SHP77 treated with DMSO at 0.1 percent for 48 hours (cell line): ENCODE measurements at regions not wholly inside any gene's neighbourhood (a gene's known extent, or its start where the extent isn't known, plus 50 kb on each side); places are given as distances from the start of the nearest gene placed in this dataset.

ENCODE experiments used
- DNase-seq: peaks from one replicate; lab custom pipeline; 2025; lab: John Stamatoyannopoulos, UW

DNA sequence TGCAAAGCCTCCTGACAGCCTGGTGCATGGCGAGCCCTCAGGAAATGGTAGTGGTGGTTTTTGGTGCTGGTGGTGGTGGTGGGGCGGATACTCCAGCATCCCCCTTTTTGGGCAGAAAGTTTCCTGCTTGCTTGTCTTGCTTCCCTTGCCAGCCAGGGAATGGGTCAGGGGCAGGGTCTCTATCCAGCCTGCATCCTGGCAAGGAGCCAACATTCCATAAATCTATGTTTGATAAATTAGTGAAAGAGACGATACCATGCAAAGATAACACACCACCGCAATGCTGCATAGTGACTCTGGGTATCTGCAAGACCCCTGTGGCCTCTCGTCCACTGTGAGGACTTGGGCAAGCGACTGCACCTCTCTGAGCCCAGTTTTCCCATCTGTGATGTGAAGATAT lies 246.2 kb downstream of the LRFN2 start:
- no peak for DNase-seq

DNA sequence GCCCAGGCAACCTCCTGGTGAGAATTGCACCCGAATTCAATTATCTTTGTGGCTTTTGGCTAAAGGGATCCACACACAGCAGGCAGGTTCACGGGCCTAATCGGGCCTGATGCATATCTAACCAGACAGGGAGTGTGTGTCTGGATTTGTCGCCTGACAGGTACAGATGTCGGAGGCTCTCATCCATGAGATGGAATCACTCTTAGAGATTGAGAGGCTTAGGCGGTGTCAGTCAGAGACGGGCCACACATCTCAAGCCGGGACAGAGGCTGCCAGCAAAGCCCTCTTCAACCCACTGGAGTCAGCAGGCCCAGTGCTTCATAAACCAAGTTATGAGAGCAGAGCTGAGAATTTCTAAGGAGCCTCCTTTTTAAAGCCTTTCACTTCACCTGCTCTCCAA lies 247.0 kb downstream of the LRFN2 start:
- no peak for DNase-seq

DNA sequence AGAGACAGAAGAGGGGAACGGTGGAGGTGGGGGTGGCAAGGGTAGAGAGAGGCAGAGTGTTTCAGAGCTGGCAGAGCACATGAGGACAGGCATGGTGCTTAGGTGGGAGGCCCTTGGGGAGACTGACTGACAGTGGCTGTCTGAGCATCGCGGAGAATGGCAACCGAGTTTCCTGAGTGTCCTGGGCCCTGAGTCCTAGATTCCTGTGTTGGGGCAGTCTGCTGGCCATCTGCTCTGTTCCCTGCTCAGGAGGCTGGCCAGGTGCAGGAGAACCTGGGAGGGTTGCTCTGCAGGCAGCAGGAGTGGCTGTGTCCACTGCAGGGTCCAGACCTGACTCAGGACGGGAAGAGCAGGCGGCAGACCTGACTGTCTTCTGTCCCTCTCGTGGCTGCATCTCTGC lies 248.9 kb downstream of the LRFN2 start:
- DNase-seq: no peak

DNA sequence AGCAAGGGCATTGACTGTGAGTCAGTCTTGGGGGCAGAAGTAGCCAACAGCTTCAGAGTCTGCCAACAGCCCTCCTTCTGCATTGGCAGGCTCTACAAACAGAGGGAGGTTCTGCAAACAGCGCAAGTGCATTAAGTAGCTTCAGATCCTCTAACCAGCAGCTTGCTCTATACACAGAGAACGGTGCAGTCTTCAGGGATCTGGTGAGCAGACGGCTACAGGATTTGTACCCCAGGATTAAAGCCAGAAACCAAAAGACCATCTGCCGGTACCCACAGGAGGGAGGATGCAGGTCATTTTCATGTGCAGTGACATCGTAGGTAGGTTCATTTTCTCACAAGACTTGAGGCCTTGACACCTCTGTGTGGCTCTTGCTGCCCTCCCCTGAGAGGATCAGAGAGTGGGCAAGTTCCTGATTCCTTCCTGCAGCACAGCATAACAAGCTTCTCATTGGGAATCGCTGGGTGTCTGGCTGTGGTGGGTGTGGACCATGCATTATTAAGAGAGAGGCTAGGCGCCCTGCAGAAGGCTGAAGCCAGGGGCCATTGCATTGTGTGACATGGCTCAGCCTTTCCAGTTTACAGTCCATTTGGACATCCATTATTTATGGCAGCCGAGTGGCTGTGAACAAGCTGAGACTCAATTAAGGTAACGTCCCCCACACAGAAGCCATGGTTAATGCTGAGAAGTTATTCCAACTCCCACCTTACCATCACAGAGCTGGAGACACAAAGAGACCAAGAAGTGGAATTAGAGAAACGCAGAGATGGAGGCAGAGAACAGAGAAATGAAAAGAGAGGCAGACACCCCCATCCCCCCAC lies 250.0 kb downstream of the LRFN2 start:
- DNase-seq: no peak

DNA sequence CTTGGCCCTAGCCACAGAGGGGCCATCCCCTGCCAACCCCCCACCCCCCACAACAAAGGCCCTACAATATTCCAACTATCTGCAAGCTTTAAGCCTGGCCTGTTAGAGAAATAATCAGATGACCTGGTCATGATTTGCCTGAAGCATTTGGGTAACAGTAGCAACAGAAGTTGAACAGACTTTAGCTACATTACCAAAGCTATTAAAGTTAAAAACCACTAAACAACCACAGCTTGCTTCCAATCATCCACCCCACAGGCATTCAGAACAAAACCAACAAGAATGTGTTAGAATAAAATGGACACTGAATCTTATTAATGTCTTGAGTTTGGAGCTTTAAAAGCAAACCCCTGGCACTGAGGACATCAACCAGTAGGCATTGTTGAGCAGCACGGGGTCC lies 250.9 kb downstream of the LRFN2 start:
- no peak for DNase-seq

DNA sequence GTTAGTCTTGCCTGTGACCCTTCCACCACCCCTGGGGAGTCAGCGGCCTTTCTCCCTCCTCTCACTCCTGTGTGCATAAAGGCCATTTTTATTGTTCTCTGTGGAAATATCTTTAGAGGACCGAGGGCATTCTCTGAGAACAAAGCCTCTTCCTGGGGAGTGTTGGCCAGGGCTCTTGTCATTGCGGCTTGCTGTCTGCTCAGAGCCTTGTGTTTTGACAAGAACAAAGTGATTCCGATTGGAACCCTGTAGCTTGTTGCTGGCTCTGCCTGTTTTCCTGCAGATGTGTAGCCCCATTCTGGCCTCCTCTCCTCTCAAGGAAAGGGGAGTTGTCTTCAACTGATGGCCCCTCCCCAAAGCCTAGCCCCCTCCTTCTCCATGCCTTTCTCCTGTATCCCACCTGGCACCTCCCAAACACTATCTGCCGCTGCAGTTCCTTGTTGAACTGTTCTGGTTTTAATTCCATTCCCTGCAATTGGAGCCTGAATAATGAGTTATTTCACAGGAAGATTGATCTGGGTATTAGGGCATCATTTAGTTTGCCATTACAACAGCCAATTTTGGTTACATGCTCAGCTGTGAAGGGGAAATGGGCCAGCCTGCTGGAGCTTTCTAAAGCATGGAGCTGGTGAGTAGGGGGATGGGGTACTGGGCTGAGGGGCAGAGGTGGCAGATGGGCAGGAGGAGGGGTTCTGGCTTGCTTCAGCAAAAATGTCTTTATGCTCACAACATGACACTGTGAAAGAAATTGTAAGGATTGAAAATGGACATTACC lies 252.5 kb downstream of the LRFN2 start:
- DNase-seq: no peak

DNA sequence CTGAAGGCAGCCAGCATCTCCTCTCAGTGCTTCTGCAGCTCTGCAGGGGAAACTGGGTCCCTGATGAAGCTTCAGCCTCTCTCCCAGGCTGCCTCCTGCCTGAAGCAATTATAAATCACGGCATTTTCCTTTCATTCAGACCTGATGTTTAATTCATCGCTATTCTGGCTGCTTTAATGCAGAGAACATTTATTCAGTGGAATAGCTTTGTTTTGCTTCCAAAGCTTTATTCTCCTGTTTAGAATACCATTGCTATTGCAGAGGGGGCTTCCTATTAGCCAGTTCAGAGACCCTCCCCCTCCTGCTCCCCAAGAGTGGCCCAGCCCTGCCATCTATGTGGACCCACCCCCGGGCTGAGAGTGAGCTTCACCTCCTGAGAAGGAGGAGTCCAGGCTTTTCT lies 255.6 kb downstream of the LRFN2 start:
- DNase-seq: no peak

DNA sequence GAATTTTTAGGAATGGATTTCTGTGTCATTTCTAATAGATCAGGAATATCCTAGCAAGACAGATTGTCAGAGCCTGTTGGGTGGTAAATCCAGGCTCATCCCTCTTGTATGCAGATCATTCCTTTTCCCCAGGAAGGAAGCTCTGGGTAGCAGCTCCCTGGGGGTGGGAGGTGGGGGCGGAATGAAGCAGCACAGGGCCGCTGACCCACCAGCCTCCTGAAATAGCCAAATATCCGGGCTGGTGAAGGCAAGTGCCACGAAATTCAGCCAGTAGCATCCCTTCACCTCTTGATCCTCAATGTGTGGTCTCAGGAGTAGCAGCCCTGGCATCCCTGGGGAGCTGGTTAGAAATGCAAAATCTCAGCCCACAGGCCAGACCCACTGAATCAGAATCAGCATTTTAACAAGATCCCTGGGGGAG lies 256.9 kb downstream of the LRFN2 start:
- DNase-seq: no peak

DNA sequence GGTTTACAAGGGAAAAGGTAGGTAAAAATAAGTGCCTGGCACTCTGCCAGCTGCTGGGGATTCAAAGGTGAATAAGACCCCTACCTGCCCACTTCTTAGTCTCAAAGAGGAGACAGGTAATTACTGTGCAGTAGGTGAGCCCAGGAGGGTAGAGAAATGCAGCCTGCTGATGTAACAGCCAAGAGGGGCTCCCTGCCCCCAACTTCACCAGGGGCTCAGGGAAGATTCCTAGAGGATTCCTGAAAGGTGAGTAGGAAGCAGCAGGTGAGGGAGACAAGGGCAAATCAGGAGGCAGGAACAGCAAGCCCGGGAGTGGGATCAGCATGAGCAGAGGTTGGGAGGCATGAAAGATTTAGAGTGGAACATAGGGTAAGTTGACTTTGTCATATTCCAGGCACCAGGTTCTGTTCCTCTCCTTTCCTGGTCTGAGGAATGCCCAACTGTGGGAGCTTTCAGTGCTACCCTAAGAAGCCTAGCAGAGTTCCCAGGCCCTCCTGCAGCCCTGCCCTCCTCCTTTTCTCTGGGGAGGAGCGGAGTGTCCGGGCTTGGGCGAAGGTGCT lies 258.1 kb downstream of the LRFN2 start:
- no peak for DNase-seq

DNA sequence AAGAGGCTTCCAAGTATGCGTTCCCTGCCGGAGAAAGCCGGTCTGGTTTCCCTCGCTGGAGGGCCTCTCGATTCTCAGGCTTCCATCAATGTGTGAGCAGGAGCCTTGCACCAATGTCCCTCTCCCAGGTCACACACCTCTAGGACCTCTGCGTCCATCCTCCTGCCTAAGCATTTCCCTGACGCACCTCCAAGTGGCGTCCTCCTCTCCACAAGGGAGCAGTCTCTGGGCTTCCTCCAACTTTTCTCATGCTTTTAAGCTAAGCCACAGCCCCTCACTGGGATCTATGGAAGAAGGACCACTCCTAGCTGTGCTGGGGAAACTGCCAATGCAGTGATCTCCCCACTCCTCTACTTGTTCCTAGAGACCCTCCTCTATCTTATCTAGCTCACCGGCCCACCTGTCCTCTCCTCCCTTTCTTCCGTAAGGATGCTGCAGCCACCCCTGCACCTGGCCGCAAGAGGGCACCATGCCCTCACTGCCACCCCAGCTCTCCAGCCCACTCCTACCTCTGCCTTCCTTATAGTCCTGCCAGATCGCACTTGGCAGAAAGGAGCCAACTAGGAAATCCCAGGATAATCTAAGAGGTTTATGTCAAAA lies 258.7 kb downstream of the LRFN2 start:
- DNase-seq: peak; percentile 55

DNA sequence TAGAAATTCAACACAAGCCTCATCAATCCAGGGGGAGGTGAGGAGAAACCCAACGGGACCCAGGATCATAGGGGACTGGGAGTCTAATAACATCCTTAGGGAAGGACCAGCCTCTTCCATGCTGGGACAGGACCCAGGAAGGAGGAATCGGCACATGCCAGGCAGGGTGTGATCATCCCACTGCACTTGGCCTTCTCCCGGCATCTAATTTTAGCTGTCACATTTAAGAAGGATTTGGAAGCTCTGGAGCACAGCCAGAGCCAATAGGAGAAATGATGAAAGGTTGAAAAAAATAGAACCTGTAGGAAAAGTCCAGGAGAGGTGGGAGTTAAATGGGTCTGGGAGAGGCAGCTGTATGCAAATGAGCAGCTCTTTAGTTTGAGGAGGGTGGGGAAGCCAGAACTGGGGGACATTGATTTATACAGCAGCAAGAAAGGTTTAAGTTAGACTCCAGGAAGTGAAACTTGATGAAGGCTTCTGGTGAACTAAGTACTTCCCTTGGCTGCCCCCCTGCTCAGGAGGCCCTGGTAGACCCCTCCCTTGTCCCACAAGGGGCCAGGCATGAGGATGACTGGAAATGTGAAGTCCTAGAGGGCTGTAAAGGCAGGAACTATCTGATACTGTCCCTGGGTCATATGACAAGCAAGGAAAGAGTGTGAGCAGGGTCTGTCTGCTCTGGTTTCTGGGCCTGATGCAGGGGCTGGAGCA lies 260.3 kb downstream of the LRFN2 start:
- peak; percentile 72 for DNase-seq

DNA sequence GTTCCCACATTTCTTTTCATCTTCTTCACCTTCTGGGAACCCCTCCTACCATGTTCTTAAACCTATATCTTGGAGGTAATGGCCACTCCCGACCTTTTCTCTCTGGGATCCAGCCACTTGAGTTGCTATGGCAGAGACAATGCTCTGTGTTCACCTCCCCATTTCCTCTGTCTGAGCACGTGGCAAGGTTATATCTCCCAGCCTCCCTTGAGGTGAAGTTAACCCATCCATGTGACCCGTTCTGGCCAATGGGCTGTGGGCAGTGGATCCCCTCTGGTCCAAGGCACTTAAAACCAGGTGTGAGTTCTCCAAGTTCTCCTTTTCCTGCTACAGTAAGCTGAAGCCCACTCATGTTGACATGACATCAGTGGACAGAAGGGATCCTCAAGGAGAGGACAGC lies 261.4 kb downstream of the LRFN2 start:
- DNase-seq: no peak

DNA sequence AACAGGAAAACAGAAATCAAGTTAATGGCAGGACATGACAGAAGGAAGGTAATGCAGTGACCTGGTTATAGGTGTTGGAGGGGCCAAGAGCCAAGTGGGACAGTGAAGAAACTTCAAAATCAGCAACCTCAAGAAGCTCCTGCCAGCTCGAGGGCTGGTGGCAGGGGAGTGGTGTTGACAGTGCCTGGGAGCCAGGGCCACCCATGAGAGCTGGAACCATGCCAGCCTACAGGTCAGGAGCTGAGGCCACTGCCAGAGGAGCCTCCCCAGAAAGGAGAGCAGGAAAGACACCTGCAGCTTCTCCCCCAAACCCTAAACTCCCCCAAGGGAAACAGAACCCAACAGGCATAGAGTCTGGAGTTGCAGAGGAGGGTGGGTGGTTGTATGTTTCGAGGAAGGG lies 262.1 kb downstream of the LRFN2 start:
- no peak for DNase-seq

DNA sequence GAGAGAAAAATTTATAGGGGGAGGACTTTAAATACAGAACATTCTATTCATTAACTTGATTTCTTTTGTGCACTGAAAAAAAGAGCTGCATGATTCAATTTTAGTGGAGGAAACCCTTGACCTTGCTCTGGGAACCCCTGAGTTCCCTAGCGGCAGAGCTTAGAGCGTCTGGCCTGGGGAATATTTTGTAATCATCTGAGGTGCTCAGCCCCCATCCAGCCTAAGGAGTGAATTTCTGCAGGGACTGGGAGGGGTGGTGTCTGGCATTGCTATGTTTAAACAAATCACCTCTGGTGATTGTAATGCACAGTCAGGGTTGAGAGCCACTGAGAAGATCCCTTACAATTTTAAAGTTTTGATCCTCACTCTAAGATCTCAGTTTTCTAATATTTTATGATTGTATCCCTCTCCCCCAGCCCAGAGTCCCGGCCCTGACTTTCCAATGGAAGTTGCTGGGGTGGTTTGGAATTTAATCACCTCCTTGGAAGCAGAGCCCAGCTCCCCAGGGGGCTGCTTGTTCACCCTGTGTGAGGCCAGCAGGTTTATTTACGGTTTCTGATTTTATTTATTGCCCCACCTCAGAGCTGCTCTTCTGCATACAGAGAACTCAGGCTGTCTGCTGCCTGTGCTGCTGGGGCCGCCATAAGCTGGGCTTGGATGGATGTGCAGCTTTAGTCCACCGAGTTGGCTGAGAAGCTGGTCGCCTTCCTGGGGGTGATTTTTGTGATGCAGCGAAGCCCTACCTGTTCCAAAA lies 263.1 kb downstream of the LRFN2 start:
- no peak for DNase-seq

DNA sequence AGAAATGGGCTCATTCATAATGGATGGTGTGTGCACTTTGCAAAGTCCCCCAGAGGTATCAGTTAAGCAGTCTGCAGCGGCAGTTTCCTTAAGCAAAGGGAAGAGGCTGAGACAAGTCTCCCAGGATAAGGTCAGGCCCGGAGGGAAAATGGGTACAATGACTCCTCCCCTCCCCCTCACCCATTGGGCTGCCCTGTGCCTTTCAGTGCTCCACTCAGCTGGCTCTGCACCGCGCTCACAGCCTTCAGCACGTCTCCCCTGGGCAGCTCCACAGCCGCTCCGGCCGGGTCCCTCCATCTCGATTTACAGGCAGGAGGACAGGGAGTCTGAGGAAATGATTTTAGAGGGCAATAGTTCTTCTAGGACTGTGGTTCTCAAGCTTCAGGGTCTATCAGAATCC lies 264.8 kb downstream of the LRFN2 start:
- no peak for DNase-seq

DNA sequence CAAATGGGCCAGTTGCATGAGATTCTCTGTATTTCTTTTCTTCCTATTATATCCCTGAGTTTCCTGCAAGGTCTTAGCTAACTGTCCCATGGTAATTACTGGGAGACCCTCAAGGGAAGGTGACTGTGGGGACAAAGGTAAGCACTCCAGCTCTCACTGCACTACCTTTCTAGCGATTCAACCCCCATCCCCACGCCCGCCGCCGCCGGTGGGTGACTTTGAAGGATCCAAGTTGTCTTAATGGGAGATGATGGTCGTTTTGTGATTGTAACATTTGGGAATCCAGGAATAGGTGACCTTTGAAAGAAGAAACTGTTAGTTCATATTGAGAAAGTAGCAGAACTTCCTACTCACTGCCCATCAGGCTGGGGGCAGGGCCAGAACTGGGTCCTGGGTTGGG lies 265.5 kb downstream of the LRFN2 start:
- no peak for DNase-seq

DNA sequence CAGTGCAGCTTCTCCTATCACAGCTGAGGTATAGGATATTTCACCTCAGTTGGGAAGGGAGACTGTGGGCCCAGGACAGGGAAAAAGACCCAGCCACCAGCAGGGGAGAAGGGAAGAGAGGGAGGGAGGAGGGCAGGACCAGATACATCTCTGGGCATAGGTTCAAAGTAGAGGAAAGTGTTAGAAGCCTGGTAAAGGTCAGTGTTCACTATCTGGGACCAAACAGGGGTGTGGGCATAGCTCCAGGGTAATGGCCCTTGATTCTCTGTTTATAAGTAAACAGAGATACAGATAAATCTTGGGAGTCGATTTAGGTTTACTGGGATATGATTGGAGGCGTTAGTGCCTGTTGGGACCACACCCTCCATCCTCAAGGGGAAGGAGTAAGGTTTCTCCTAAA lies 266.2 kb downstream of the LRFN2 start:
- DNase-seq: no peak

DNA sequence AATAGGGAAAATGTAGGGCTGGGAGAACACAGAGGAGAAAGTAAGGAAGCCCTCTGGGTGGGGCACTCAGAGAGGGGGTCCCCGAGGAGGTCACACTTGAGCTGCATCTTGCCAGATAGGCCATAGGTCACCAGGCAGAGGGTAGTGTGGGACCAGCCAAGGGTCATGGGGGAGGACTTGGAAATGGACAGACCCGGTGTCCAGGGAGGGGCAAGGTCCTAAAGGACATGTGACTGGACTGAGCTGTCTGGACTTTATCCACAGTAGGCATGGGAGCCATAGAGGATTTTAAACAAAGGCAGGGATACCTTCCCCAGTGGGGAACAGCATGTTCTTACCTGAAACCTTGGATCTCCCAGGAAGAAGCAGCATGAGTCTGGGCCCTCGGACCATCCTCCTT lies 266.7 kb downstream of the LRFN2 start:
- DNase-seq: no peak

DNA sequence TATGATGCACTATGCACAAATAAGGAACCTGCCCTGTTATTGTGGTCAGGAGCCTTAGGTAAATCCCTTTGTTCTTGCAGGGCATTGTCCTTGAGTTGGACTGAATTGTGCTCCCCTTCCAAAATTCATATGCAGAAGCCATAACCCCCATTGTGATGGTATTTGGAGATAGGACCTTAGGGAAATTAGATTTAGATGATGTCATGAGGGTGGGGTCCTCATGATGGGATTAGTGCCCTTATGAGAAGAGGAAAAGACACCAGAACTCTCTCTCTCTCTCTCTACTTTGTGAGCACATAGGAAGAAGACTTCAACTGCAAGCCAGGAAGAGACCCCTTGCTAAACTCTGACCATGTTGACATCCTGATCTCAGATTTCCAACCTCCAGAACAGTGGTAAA lies 268.0 kb downstream of the LRFN2 start:
- DNase-seq: no peak

DNA sequence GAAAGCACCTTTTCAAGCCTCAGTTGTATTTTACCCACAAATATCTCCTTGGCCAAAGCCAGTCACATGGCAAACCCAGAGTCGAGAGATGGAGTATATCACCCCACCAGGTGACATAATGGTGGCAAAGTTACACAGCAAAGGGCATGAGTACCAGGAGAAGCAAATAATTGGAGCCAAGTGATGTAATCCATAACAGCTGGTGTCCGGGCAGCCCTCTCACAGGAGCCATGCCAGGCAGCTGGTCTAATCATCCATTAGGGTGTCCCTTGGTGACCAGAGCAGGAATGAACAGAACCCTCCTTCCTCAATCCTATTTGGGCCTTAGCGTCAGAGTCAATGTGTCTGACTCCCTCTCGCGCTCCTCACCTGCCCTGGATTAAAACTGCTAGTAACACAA lies 272.1 kb downstream of the LRFN2 start:
- peak; percentile 61 for DNase-seq

DNA sequence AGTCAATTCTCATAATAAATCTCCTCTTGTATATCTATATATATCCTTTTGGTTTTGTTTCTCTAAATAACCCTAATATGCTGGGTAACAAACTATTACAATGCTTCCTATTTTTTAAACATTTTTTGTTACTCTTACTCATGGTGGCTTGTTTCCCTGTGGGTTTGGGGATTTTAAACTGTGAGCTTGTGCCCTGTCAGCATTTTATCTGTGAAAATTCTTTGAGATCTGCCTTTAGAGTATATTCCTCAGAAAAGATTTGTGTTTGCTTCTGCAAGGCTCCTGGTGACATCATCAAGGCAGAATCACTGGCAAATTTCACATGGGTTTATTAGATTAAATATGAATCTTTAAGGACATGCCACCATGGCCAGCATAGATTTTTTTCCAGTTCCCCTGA lies 273.6 kb downstream of the LRFN2 start:
- DNase-seq: no peak
